ENCODE measurements at regions not wholly inside any gene's neighbourhood (a gene's known extent, or its start where the extent isn't known, plus 50 kb on each side); places are given as distances from the start of the nearest gene placed in this dataset.

- TF ChIP-seq CTCF (conservative IDR thresholded peaks at IDR 0.05 in 1 of 2, IDR thresholded peaks at IDR 0.05 in 1 of 2; ENCODE audit: low read depth in 1 of 2, low read length in 2 of 2) = no peak
- TF ChIP-seq EZH2 (IDR thresholded peaks at IDR 0.05; ENCODE audit: low read length, missing control alignments) = no peak
Measured at GRCh38 chr1:38555594-38555993, 304.0 kb downstream of the RRAGC start.

Data from fibroblast of lung (primary cell).